ENCODE measurements at regions not wholly inside any gene's neighbourhood (a gene's known extent, or its start where the extent isn't known, plus 50 kb on each side); places are given as distances from the start of the nearest gene placed in this dataset.

GRCh38 chr16:60151987-60152386, 1417.9 kb upstream of the GOT2 start (continued):
- TF ChIP-seq, protein P1, sequence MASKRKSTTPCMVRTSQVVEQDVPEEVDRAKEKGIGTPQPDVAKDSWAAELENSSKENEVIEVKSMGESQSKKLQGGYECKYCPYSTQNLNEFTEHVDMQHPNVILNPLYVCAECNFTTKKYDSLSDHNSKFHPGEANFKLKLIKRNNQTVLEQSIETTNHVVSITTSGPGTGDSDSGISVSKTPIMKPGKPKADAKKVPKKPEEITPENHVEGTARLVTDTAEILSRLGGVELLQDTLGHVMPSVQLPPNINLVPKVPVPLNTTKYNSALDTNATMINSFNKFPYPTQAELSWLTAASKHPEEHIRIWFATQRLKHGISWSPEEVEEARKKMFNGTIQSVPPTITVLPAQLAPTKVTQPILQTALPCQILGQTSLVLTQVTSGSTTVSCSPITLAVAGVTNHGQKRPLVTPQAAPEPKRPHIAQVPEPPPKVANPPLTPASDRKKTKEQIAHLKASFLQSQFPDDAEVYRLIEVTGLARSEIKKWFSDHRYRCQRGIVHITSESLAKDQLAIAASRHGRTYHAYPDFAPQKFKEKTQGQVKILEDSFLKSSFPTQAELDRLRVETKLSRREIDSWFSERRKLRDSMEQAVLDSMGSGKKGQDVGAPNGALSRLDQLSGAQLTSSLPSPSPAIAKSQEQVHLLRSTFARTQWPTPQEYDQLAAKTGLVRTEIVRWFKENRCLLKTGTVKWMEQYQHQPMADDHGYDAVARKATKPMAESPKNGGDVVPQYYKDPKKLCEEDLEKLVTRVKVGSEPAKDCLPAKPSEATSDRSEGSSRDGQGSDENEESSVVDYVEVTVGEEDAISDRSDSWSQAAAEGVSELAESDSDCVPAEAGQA (IDR thresholded peaks at IDR 0.05; ENCODE audit: low read depth): no peak
- TF ChIP-seq, protein P1 (CRISPR knock-in tag; IDR thresholded peaks at IDR 0.05; ENCODE audit: borderline replicate concordance): no peak
- TF ChIP-seq RFX5 (IDR thresholded peaks at IDR 0.05; ENCODE audit: low read depth, low read length) (no peak), PRMT3 (CRISPR knock-in tag; IDR thresholded peaks at IDR 0.05; ENCODE audit: borderline replicate concordance, low read depth) (no peak), IRX3 (CRISPR knock-in tag; IDR thresholded peaks at IDR 0.05; ENCODE audit: borderline replicate concordance, low read depth) (no peak), ZBTB20 (CRISPR knock-in tag; IDR thresholded peaks at IDR 0.05; ENCODE audit: borderline replicate concordance, low read depth) (no peak), ZBTB7B (CRISPR knock-in tag; IDR thresholded peaks at IDR 0.05) (no peak), MEF2D (CRISPR knock-in tag; IDR thresholded peaks at IDR 0.05) (no peak), ETS1 (CRISPR knock-in tag; IDR thresholded peaks at IDR 0.05) (no peak), EHMT2 (IDR thresholded peaks at IDR 0.05; ENCODE audit: borderline replicate concordance, low read depth, low read length) (no peak), ZNF816 (CRISPR knock-in tag; IDR thresholded peaks at IDR 0.05; ENCODE audit: borderline replicate concordance) (no peak), FOXK2 (IDR thresholded peaks at IDR 0.05) (no peak), CCDC6 (CRISPR knock-in tag; IDR thresholded peaks at IDR 0.05) (no peak), KLF13 (CRISPR knock-in tag; IDR thresholded peaks at IDR 0.05) (no peak), MZF1 (CRISPR knock-in tag; IDR thresholded peaks at IDR 0.05; ENCODE audit: borderline replicate concordance) (no peak), MTA1 (CRISPR knock-in tag; IDR thresholded peaks at IDR 0.05; ENCODE audit: borderline replicate concordance) (no peak), ZNF550 (CRISPR knock-in tag; IDR thresholded peaks at IDR 0.05; ENCODE audit: borderline replicate concordance) (no peak), POLR2A (IDR thresholded peaks at IDR 0.05; ENCODE audit: insufficient read depth in 1 of 2, low read depth in 2 of 2, low read length in 2 of 2) (no peak), ZSCAN25 (CRISPR knock-in tag; IDR thresholded peaks at IDR 0.05) (no peak), BCL3 (CRISPR knock-in tag; IDR thresholded peaks at IDR 0.05) (no peak), ATF3 (CRISPR knock-in tag; IDR thresholded peaks at IDR 0.05) (peak; percentile 68; the same call in 1 of the 2 replicates), SNAPC2 (CRISPR knock-in tag; IDR thresholded peaks at IDR 0.05) (no peak)
- TF ChIP-seq, protein P2, sequence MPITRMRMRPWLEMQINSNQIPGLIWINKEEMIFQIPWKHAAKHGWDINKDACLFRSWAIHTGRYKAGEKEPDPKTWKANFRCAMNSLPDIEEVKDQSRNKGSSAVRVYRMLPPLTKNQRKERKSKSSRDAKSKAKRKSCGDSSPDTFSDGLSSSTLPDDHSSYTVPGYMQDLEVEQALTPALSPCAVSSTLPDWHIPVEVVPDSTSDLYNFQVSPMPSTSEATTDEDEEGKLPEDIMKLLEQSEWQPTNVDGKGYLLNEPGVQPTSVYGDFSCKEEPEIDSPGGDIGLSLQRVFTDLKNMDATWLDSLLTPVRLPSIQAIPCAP (CRISPR knock-in tag; IDR thresholded peaks at IDR 0.05; ENCODE audit: low read depth): no peak

Measured in HepG2 (cell line).